ENCODE measurements at regions not wholly inside any gene's neighbourhood (a gene's known extent, or its start where the extent isn't known, plus 50 kb on each side); places are given as distances from the start of the nearest gene placed in this dataset.

DNA sequence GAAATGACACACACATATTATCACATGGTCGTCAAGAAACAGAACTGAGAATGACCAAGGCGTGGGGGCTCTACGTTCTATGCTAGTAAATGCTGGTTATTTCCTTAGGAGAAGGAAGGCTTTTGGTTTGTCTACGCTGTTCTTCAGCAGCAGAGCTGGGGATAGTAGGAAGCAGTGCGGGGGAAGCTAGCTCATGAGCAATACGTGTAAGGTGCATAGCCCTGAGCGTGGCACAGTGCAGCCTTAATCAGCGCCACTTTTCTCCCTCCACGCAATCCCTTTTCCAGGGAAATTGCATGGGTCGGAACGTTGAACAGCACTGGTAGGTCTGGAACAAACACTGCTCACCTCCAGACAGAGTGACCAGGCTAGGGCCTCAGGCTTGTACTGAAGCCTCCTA, 199.6 kb upstream of the FBXO11 start:
- no peak for DNase-seq (ENCODE audit: low spot score)

DNA sequence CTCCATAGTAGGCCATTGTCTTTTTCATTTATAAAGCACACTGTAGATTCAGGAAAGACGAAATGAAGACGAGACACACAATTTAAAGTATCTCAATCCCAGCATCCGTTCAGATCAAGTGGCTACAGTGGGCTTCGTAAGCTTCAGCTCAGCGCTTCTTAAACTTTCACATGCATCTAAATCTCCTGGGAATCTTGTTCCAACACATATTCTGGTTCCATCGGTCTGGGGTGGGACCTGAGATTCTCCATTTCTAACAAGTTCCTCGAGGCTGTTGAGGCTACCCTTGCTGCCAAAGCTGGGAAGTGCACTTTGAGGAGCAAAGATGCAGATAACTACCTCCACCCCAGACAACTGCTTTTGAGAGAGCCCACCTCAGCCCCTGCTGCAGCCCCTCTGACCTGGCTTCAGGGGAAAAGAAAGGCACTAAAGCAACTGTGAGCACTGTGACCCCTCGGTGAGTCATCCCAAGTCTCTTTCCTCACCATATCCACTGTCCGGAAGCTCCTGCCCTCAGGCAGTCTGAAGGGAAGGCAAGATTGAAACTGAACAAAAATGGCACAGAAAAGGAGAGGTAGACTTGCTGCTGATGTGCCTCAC, 201.1 kb upstream of the FBXO11 start:
- DNase-seq (ENCODE audit: low spot score): peak; percentile 76

DNA sequence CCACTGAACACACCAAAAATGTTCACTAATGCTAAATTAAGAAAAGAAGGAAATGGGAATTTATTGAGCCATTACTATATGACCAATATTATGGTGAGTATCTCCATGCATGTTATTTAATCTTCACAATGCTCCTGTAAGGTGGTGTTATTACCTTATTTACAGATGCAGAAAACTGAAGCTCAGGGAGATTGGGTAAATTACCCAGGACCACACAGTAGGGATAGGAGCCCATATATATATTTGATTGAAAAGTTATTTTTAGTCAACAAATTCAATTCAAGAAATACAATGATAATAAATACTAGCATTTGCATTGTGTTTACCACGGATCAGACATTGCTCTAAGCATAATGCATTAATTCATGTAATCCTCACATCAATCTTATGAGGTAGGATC, 202.2 kb upstream of the FBXO11 start:
- DNase-seq (ENCODE audit: low spot score): no peak

DNA sequence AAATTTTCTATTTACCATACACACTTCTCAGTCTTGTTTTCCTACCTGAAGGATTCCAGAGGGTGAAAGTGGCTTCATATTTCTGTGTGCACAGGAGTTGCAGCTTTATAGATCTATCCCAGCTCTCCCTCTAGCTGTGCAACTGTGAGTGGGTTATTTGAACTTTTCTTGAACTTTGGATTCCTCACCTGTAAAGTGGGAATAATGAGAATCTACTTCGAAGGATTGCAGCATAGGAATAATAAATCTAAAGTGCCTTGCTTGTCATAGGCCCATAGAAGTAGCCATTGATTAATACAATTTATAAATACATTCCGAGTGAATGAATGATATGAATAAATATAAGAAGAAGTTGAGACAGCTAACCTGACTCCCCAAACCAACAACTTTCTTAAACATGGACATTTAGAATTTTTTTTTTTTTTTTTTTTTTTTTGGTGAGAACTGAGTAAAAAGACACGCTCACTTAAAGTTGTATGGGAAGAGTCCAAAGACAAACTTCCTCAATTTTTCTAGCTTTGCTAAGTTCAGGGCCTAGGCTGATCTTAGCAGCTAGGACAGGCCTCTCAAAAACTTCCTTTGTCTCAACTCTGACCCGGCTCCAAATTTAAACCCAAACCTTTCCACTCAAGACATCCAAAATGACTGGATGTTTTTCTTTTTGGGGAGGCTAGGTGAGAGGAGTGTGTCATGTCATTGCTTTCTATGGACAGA, 203.3 kb upstream of the FBXO11 start:
- DNase-seq (ENCODE audit: low spot score): no peak

DNA sequence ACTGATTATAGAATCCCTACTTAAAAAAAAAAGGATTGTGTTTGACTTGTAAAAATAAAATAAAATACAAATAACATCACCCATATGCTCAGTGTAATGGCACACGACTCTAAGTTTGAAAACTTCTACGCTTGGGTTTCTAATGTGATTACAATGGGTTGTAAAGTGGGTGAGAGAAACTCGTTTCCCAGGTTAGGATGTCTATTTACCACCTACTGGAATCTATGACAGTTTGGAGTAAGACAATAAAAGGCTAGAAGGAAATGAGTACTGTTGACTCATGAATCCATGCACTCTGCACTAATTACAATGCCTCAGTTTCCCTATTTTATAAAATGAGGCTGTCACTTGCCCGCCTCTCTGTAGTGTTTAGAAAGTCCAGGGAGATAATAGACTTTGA, 204.0 kb upstream of the FOXN2 start:
- no peak for DNase-seq (ENCODE audit: low spot score)

DNA sequence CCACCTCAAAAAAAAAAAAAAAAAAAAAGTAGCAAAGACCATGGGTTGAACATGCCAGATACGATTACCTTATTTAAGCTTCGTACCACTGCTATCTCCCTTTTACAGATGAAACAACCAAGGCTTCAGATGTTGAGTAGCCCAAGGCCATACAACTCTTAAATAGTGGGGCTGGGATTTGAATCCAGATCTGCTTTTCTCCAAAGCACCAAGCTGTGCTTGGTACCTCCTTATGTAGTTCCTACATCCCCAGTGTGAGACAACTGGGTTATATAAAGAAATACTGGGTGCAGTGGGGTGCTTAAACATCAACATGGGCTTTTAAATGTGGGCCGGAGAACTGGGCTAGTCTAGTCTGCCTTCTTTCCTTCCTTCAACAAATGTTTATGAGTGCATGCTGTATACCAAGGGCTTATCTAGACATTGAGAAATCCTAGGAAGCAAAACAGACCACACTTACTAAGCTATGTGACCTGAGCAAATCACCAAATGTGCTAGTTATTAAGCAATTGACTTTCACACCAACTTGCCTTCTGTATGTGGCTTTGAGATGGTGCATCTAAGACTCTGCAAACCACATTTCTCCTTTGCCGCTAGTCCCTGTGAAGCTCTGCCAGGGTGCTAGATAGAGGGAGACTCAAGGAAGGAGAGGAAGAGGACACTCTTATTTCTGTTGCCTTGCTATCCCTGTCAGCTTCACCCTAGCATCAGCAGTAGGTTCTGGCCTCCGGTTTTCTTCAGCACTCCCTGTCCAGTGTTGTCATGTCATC, 201.4 kb upstream of the FOXN2 start:
- DNase-seq (ENCODE audit: low spot score): peak; percentile 62

DNA sequence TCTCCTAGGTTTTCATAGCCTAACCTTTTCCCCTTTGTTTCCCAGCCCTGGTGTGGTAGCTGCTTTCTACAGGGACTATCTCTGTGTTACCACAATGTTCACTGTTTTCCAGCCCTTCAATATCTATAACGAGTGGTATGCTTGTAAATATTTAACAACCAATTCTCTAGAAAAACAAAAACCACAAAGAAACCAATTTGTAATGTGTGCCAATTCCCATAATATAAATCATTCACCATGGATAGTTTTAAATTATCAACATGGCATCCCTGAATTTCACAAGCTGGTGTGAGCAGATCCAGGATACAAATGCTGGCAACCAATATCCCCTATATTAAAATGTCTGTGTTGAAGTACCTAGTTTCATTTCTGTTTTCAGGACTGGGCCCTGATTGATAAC, 200.7 kb upstream of the FOXN2 start:
- no peak for DNase-seq (ENCODE audit: low spot score)

DNA sequence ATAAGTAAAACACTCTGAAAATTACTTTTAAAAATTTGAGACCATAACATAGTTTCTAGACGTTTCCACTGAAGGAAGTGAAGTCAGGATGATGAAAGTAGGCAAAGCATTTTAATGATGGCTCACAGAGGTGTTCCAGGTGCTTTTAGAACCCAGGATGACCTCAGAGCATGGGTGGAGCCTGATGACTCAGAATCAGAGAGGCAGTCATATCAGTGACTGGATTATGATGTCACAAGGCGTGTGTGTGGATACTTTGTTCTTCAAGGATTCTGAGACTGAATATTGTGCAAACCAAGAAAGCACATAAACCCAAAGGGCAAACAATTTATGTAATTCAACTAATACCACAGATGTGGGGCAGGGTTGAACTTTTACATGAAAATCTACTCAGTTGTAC, 200.2 kb upstream of the FOXN2 start:
- DNase-seq (ENCODE audit: low spot score): peak; percentile 74

DNA sequence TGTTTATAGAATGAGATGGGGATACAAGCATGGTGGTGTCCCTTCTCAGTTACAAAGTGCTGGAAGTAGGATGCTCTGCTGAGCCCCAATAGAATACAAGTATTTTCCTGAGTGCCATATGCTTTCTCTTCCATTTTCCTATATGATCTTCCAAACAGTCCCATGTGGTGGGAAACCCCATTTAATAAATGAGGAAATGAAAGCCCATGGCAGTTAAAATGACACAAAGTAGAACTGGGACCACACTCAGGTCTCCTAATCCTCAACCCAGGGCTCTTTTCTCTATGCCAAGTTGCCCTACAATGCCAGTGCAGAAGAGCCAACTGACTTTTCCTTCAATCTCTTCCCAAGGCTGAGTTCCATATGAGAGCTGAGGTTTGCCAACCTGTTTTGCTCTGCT, 198.0 kb upstream of the FOXN2 start:
- no peak for DNase-seq (ENCODE audit: low spot score)

DNA sequence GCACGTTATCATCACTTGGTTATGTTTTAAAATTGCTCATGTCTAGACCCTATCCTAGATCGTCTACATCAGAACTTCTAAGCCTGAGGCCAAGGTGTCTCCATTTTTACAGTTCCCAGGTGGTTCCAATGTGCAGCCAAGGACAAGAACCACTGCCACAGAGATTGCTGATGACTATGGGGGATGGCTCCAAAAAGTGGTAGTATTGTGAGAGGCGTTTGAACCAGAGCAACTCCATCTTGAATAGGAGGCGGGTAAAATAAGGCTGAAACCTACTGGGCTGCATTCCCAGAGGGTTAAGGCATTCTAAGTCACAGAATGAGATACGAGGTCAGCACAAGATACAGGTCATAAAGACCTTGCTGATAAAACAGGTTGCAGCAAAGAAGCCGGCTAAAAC, 195.6 kb upstream of the FOXN2 start:
- no peak for DNase-seq (ENCODE audit: low spot score)

DNA sequence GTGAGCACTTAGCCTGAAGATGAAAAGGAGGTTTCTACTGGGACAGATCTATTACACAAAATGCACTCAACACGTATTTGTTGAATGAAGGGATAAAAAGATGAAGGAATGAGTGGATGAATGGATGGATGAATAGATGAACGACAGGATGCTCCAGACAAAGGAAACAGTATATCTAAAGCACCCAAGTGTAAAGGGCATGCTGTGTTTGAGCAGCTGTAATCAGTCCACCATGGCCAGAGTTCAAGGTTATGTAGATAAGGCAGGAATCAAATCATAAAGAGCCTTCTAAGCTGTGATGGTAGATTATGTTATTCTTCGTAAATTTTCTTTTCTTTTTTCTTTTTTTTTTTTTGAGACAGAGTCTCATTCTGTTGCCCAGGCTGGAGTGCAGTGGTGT, 194.4 kb upstream of the FOXN2 start:
- no peak for DNase-seq (ENCODE audit: low spot score)

DNA sequence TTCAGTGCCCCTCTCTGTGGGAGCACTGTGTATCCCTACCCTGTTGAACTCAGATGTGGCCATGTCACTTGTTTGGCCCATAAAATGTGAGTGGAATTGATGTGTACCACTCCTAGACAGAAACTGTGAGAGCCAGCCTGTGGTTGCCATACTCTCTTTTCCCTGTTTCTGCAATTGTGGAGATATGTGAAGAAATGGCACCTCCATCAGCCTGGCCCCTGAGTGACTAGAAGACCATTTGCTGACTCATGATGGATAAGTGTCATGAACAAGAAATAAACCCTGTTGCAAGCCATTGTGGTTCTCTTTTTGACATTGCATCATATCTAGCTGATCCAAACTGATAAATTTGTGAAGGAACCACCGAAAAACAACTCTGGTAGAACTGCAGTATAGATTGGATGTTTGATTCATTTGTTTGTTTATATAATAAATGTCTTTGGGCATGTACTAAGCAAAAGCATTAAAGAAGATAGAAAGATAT, 193.7 kb upstream of the FOXN2 start:
- peak; percentile 19 for DNase-seq (ENCODE audit: low spot score)

DNA sequence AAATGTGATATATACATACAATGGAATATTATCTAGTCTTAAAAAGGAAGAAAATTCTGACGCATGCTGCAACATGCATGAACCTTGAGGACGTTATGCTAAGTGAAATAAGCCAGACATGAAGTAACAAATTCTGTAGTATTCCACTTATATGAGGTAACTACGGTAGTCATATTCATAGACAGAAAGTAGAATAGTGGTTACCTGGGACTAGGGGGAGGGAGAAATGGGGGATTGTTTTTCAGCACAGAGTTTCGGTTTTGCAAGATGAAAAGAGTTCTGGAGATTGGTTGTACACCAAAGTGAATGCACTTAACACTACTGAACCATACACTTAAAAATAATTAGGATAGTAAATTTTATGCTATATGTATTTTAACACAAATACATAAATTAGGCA, 192.3 kb upstream of the FOXN2 start:
- DNase-seq (ENCODE audit: low spot score): no peak

DNA sequence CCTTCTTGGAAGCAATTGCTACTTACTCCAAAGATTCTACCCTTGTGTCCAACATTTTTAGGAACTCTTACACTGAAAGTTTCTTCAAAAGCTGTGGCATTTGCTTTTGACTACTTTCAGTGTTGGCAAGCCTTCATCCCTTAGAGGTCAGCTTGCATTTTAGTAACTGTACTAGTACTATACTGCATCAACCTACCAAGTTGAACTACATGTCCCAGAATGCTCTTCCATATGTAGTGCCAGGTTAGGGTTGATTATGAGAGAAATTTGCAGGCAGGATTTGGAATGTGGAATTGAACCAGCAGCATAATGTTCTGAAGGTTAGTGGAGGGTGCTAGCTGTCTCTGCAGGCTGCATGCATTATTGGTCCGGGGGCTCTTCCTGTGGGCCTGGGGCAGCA, 189.9 kb upstream of the FOXN2 start:
- DNase-seq (ENCODE audit: low spot score): no peak

DNA sequence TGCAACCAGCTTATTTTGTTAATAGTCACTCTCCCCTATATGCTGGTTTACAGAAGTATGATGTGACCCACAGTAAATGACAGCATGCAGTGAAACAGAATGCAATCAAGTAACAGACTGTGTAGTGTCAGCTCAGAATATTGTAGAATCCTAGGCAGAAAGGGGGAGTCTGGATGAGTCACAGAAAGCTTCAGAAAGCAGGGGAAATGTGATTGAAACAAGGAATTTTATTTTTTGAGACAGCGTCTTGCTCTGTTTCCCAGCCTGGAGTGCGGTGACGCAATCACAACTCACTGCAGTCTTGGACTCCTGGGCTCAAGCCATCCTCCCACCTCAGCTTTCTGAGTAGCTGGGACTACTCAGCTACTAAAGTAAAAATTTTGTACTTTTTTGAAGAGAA, 188.3 kb upstream of the FOXN2 start:
- no peak for DNase-seq (ENCODE audit: low spot score)

DNA sequence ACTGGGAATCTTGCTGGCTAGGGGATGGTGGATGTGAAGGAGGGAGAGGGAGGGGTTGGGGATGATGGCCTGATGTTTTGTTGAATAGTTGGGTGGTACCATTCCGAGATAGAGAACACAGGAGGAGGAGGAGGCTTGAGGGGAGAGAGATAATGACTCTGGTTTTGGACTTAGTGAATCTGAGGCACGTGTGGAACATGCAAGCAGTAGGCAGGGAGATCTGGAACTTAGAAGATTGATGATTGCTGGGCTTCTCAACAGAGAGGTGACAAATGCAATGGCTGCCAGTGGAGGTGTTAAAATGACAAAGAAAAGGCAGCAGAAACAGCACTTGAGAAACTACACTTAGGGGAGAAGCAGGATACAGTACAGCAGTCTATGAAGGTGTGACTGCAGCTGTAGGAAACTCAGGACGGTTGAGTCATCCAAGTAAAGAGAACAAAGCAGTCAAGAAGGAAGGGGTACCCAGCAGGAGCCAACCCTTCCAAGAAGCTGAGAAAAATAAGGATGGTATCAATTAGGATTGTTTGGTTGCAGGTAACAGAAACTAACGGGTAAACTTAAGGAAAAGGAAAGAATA, 186.8 kb upstream of the FOXN2 start:
- no peak for DNase-seq (ENCODE audit: low spot score)

DNA sequence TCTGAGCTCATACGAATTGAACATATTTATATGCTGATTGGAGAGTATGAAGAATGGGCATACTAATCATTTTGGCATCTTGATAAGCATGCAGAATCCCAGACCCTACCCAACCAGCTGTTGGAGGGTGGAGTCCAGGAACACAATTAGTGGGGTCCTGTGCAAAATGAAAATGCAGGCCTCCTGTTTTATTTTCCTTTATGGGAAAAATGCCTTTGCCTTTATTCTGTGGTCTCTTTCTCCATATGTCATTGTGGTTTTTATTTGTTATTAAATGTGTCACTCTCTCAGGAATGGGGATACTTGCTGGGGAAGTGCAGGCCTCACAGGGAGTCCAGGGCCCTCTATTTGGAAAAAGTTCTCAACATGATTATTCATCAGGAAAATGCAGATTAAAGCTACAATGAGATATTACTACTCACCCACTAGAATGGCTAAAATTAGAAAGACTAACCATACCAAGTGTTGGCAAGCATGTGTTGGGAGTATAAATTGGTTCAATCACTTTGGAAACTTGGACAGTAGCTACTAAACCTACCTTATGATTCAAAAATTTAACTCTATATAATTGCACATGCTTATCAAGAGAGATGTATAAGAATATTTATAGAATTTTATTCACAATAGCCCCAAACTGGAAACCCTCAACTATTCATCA, 185.1 kb upstream of the FOXN2 start:
- DNase-seq (ENCODE audit: low spot score): peak; percentile 30

DNA sequence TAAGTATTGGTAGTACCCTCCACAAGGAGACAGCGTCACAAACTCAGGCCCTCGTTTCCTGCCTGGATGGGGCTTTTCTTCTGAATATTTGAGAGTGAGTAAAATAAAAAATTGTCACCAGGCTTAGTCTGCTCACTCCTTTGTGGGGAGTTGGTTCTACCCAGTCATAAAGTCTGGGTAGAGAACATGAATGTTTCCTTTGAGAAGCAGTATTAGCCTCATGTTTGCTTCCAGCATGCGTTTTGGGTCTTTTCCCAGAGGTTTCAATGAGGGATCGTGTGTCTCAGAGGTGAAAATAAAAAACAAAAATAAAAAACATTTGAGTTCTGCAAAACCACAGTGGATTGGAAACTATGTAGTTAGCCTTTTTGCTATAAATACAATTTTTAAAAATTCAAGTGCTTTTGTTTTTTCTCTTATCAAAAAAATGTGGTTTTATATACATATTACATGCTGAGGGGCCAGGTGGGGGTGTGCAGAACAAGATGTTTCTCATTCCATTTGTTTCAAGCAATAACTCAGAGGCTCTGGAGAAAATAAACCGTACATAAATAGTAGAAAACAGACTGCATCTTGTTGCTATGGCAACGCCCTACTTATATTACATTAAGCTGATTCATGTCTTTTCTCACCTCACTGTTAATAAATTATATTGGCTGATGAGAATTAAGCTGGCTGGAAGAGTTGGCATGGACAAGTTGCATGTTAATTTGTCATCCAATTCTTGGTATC, 182.8 kb upstream of the FOXN2 start:
- no peak for DNase-seq (ENCODE audit: low spot score)

DNA sequence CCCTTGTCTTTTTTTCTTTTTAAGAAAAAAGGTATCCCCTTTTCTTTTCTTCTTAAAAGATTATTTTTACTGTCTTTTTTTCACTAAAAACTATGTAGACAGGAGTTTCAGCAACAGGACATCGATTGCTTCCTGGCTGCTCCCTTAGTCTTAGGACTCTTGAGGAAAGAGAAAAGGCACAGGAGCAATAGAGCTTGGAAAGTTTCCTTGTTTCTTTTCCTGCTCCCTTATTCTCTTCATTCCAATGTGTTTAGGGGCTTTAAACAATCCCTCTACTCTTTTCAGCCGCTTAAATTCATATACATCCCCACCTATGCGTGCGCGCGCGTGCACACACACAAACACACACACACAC, 182.2 kb upstream of the FOXN2 start:
- no peak for DNase-seq (ENCODE audit: low spot score)

DNA sequence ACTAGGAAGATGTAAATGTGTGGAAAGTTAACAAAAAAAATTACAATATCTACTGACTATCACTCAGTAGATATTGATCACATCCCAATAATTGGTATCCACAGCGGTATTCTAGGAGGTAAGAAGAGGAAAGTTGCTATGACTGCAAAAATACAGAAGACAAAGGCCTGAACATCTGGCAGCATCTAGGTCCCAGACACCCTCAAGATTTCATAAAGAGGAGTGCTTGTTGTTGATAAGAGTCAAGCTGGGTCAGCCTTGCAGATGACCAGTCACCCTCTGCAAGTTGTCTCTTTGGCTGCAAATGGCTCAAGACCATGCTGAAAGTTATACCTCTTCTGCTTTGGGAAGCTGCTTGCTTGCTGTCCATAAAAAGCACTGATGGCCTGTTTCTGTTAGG, 179.8 kb upstream of the FOXN2 start:
- DNase-seq (ENCODE audit: low spot score): no peak

DNA sequence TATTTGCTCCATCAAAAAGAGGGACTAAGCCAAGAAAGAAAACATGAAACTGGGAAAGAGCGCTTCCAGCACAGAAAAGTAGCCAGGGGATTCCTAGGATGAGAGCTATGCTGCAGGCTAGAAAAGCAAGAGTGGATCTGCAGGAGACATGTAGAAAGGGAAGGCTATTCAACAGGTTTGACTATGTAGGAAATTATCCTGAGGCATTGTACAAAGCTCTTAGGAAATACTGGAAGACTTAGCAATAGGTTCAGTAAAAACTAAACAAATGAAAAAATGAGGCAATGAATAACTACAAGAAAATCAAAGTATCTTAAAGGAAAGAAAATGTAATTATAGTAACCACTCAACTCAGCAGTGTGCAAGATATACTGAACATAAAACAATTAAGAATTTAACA, 178.7 kb upstream of the FOXN2 start:
- DNase-seq (ENCODE audit: low spot score): no peak

DNA sequence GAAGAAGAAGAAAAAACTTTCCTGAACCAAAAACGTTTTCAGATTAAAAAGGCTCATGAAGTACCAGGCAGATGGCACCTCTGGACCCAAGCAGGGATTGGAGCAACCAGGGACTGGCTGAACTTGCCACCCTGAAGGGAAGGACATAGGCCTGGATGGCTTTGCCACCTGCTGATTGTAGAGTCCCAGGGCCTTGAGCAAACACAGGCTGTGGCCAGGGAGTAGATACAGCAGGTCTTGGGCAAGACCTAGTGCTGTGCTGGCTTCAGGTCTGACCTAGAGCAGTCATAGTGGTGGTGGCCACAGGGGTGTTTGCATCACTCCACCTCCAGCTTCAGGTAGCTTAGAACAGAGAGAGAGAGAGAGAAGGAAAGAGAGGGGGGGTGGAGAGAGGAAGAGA, 176.7 kb upstream of the FOXN2 start:
- no peak for DNase-seq (ENCODE audit: low spot score)

Data from H4 (cell line).